GM12874 (cell line): ENCODE measurements at regions not wholly inside any gene's neighbourhood (a gene's known extent, or its start where the extent isn't known, plus 50 kb on each side); places are given as distances from the start of the nearest gene placed in this dataset.

ENCODE experiments used
- TF ChIP-seq, protein P1 (sequence below): IDR thresholded peaks from 2 replicates; pipeline ENCODE4 v1.5.1; 2011; ENCODE audit warnings: low read depth, mild to moderate bottlenecking, control low read depth, low read length, moderate library complexity; ENCODE audit not compliant: insufficient read depth

DNA sequence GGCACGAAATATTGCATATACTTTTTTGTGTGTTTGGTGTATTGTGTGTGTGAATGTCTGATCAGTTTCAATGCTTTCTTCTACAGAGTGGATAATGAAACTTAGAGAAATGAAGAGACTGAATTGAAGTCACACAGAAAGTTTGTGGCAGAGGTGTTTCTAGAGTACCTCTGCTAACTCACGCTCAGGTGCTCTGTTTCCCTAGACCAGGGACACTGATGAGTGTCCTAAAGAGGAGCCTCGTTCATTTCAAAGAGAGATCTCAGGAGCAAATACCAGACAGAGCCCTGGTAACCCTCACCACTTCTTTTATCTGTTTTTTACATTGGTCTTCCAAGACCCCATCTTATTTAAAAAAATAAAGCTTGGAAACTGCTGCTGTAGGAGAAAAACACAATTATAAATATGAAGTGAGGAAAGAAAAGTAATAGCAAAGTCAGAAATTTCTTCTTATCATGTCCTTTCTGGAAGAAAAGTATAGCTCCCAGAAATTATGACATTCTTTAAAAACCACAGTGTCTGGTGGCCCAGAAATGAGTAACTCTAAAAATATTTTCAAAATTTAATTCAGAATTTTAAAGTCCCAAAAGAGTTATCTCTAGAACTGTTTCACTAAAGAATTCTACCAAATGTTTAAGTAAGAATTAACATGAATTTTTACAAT lies 720.6 kb downstream of the RFPL4B start:
- TF ChIP-seq, protein P1, sequence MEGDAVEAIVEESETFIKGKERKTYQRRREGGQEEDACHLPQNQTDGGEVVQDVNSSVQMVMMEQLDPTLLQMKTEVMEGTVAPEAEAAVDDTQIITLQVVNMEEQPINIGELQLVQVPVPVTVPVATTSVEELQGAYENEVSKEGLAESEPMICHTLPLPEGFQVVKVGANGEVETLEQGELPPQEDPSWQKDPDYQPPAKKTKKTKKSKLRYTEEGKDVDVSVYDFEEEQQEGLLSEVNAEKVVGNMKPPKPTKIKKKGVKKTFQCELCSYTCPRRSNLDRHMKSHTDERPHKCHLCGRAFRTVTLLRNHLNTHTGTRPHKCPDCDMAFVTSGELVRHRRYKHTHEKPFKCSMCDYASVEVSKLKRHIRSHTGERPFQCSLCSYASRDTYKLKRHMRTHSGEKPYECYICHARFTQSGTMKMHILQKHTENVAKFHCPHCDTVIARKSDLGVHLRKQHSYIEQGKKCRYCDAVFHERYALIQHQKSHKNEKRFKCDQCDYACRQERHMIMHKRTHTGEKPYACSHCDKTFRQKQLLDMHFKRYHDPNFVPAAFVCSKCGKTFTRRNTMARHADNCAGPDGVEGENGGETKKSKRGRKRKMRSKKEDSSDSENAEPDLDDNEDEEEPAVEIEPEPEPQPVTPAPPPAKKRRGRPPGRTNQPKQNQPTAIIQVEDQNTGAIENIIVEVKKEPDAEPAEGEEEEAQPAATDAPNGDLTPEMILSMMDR = no peak

DNA sequence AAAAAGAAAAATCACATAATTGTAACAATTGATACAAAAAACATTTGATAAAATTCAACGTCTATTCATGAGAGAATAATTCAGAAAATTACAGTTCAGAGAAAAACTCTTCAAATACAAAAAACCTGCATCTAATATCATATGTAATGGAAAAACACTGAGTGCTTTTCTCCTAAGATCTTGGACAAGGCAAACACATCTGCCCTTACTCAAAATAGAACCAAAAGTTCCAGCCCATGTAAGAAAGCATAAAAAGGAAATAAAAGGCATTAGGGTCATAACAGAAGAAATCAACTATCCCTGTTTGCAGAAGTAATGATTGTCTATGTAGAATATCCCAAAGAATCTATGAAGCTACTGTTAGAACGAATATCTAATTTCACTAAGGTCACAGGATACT lies 721.4 kb downstream of the RFPL4B start:
- TF ChIP-seq, protein P1 = no peak

DNA sequence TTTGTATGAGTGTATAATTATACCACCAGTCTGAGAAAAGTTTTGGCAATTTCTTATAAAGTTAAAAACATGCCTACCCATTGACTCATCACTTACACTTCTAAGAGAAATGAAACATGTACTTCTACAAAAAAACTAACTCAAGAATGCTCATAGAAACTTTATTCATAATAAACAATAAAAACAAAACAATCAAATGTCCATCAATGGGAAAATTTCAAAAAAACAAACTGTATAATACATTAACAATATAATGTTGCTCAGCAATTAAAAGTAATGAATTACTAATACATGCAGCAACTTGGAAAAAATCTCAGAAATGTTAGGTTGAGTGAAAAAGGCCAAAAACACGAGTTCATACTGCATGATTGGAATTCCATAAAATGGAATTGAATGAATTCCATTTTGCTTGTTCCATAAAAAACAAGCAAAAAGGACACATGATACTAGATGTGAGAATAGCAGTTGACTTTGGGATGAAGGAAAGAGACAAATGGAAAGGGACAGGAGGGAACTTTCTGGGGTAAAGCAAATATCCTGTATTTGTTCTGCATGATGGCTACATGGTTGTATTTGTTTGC lies 726.6 kb downstream of the RFPL4B start:
- TF ChIP-seq, protein P1 = no peak

DNA sequence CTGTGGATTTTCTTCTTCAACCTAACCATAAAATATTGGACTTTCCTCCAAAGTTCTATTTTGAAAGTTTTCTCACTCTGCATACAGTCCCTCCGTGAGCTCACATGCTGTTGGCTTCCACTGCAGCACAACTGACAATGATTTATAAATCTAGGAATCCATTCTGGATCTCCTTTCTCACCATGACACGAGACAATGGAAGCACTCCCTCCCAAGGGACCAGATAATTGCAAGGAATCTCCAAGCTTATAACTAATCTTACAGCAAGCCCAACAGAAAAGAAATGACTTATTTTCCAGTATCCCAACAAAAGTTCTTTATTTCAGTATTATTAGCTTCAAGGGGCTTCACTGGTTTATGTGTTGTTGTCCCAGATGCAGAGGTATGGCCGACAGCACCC lies 729.0 kb downstream of the RFPL4B start:
- TF ChIP-seq, protein P1 = no peak

DNA sequence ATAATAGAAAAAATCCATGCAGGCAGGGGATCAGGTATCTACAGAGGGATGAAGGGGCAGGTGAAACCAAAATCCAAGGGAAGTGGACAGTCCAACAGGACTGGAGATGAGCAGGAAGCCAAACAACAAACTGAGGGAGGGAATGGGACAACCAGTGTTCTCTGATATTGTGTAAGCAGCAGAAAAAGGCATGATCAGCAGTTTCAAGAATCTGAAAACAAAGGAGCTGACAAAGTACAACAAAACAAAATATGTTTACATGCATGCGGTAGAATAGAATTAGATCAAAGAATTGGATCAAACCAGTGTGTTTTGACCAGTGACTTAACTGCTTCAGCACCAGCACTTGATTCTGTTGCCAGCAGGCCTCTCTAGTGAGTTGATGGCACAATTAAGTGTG lies 729.7 kb downstream of the RFPL4B start:
- TF ChIP-seq, protein P1 = no peak

DNA sequence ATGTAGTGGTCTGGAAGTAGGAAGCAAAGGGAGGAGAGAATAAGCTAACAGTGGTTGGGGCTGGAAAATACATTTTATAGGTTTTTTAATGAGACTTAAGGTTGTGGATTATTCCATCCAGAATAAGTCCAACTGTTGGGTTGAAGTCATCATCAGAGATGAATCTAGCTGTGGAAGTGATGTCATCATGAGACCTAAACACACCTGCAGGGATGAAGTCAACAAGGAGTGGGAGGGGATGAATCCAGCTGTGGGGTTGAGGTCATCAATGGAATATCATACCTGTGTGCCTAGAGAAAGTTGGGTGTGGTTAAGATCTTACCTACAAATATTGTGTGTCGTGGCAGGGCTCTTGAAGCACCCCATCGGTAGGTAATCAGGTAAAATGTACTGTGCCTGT lies 730.7 kb downstream of the RFPL4B start:
- TF ChIP-seq, protein P1 = no peak

DNA sequence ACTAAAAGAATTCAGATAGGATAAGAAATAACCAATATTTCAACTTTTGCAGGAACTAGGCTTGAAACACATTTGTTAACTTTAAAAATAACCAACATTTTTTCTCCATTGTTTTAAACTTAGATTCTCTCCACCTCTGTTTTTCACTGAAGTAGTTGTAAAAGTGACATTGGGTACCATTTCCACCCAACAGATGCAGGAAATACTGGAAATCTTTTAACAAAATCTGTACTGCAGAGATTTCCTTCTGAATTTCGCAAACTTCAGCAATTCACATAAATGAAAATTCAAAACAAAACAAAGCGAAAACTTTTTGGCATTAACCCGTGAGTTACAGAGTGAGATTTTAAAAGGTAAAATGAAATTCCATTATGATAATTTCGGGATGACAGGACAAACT lies 731.7 kb downstream of the RFPL4B start:
- TF ChIP-seq, protein P1 = no peak
